K562 (cell line): ENCODE measurements at regions not wholly inside any gene's neighbourhood (a gene's known extent, or its start where the extent isn't known, plus 50 kb on each side); places are given as distances from the start of the nearest gene placed in this dataset.
A peak's percentile ranks its signal among the peaks of the same experiment; 100 is the strongest.

ENCODE experiments used
- ATAC-seq: fragments of 200-7000 bp; cut with Tn5 transposase; 3 replicates; pipeline ENCODE4 v1.9.1; 2020; ENCODE audit warnings: moderate library complexity
- BruUV-seq: library from RNA; stranded (reverse); fragments of 400-500 nt; replicated peaks from 2 replicates; lab custom pipeline; 2021; lab: Mats Ljungman, UMichigan
- CTCF ChIA-PET: fragments of 300-600 bp; formaldehyde crosslinking; extraction: SDS; loops from one replicate; lab custom pipeline; 2021; ENCODE audit warnings: low intra/inter-chr PET ratio; lab: Yijun Ruan, JAX
- POLR2A ChIA-PET: fragments of 300-600, 350-650 bp; sonication (Branson Sonifier 250); formaldehyde crosslinking; extraction: SDS; loops from one replicate; lab custom pipeline; 2021; ENCODE audit warnings: antibody characterized with exemption, inconsistent platforms; lab: Yijun Ruan, JAX
- DNase-seq, 4 experiments: peaks; one replicate each; pipeline versions ENCODE4 v3.0.0 to v3.0.0-alpha.2; 2011 to 2018; ENCODE audit warnings: low spot score in 3 of 4, mixed read lengths in 3 of 4; ENCODE audit errors: extremely low read depth in 1 of 4
- FAIRE-seq: peaks from 2 replicates; lab custom pipeline; 2011; peaks lifted over from hg19 to GRCh38; lab: Jason Lieb, UNC
- H2AFZ ChIP-seq: 2 replicates; pipeline ENCODE4 v1.6.0; 2011; ENCODE audit warnings: low read depth, low read length, control low read depth, inconsistent platforms
- H3K27ac ChIP-seq: fragments of 200-600 bp; 3 replicates; pipeline ENCODE4 v1.8.0; 2011; ENCODE audit warnings: low read depth, mild to moderate bottlenecking, control low read depth, inconsistent platforms, low read length, moderate library complexity, mixed read lengths; ENCODE audit errors: extremely low read depth
- H3K27me3 ChIP-seq, 2 experiments: fragments of 300-600 bp in 1 of 2; 2 replicates in 1 of 2; 3 replicates in 1 of 2; pipeline versions ENCODE4 v1.6.0 to v1.8.0; 2011; ENCODE audit warnings: inconsistent platforms in 2 of 2, low read length in 2 of 2, mild to moderate bottlenecking in 1 of 2, mixed read lengths in 1 of 2, moderate library complexity in 1 of 2; ENCODE audit not compliant: control insufficient read depth in 2 of 2, insufficient read depth in 2 of 2
- H3K36me3 ChIP-seq: fragments of 300-600 bp; 3 replicates; pipeline ENCODE4 v1.8.0; 2011; ENCODE audit warnings: mild to moderate bottlenecking, low read length, inconsistent platforms; ENCODE audit not compliant: control insufficient read depth, insufficient read depth
- H3K4me1 ChIP-seq, 2 experiments: fragments of 200-600 bp in 1 of 2; replicated peaks in 1 of 2; 2 replicates in 1 of 2; 3 replicates in 1 of 2; pipeline versions ENCODE4 v1.5.1 to v1.8.0; 2011; ENCODE audit warnings: inconsistent platforms in 2 of 2, low read length in 2 of 2, mild to moderate bottlenecking in 1 of 2, mixed read lengths in 1 of 2, moderate library complexity in 1 of 2; ENCODE audit not compliant: control insufficient read depth in 2 of 2, insufficient read depth in 2 of 2
- H3K4me2 ChIP-seq: 2 replicates; pipeline ENCODE4 v1.6.1; 2011; ENCODE audit warnings: low read length, control low read depth, inconsistent platforms, mixed read lengths; ENCODE audit not compliant: insufficient read depth
- H3K4me3 ChIP-seq: fragments of 200-600 bp; sonication (generic), shearing (Covaris generic); 2 replicates; pipeline ENCODE4 v1.5.1; 2016; ENCODE audit warnings: control low read depth, inconsistent platforms
- H3K79me2 ChIP-seq: fragments of 200-600 bp; 3 replicates; pipeline ENCODE4 v1.8.0; 2011; ENCODE audit warnings: low read length, inconsistent platforms; ENCODE audit not compliant: control insufficient read depth, insufficient read depth
- H3K9ac ChIP-seq, 2 experiments: 2 replicates each; pipeline versions ENCODE4 v1.6.0 to v1.6.1; 2011; ENCODE audit warnings: low read depth in 2 of 2, low read length in 2 of 2, control low read depth in 1 of 2, inconsistent platforms in 1 of 2, mild to moderate bottlenecking in 1 of 2, mixed read lengths in 1 of 2; ENCODE audit not compliant: insufficient read depth in 1 of 2
- H3K9me1 ChIP-seq: one replicate; pipeline ENCODE4 v1.6.0; 2011; ENCODE audit warnings: inconsistent platforms, mild to moderate bottlenecking, low read length, moderate library complexity; ENCODE audit not compliant: control insufficient read depth, insufficient read depth
- H3K9me3 ChIP-seq: replicated peaks from 2 replicates; pipeline ENCODE4 v1.5.1; 2011; ENCODE audit warnings: low read depth, low read length, inconsistent platforms; ENCODE audit not compliant: control insufficient read depth, insufficient read depth
- H4K20me1 ChIP-seq: replicated peaks from 2 replicates; pipeline ENCODE4 v1.6.1; 2011; ENCODE audit warnings: low read length, inconsistent platforms, mixed read lengths; ENCODE audit not compliant: control insufficient read depth, insufficient read depth
- BRF1 ChIP-seq: IDR thresholded peaks from 3 replicates; pipeline ENCODE4 v1.6.1; 2011; ENCODE audit warnings: borderline replicate concordance, mild to moderate bottlenecking; ENCODE audit not compliant: insufficient read length; ENCODE audit errors: extremely low read depth
- ELF2 ChIP-seq: fragments of 250-450 bp; sonication (Bioruptor Pico); IDR thresholded peaks from 2 replicates; pipeline ENCODE4 v1.5.0; 2021; ENCODE audit warnings: mild to moderate bottlenecking
- MAFG ChIP-seq: fragments of 450-650 bp; conservative IDR thresholded peaks from 2 replicates; pipeline ENCODE4 v1.6.1; 2016; ENCODE audit warnings: missing genetic modification characterization, missing compliant biosample characterization
- MTA1 ChIP-seq: fragments of 450-650 bp; IDR thresholded peaks from 2 replicates; pipeline ENCODE4 v1.6.1; 2017; ENCODE audit warnings: borderline replicate concordance
- ZNF232 ChIP-seq: sonication (generic); formaldehyde crosslinking; IDR thresholded peaks from 2 replicates; pipeline ENCODE4 v1.8.0; 2022; ENCODE audit warnings: mild to moderate bottlenecking, missing genetic modification reagents
- ZNF316 ChIP-seq: fragments of 450-650 bp; IDR thresholded peaks from 2 replicates; pipeline ENCODE4 v1.6.1; 2016
- ZNF75A ChIP-seq: fragments of 450-650 bp; formaldehyde crosslinking; IDR thresholded peaks from 2 replicates; pipeline ENCODE4 v1.4.0; 2020; ENCODE audit warnings: mild to moderate bottlenecking
- WGBS: fragments of 100-300 bp; shearing (Covaris generic); methylation state at CpG from one replicate; pipeline ENCODE4 v1.1.6; 2016; ENCODE audit warnings: low coverage, mixed read lengths; ENCODE audit not compliant: insufficient coverage; ENCODE audit errors: missing lambda C conversion rate; 5-methylcytosine and 5-hydroxymethylcytosine counted together
- in situ Hi-C: fragments of 300-500 bp; cut with MboI; formaldehyde crosslinking; loops from 4 replicates; pipeline ENCODE4 v1.15.0; 2018; ENCODE audit warnings: inconsistent platforms, mixed read lengths
- intact Hi-C: fragments of 100-400 bp; cut with micrococcal nuclease; formaldehyde crosslinking; loops from 2 replicates; pipeline ENCODE4 v1.14.2; 2022
- TF ChIP-seq, protein P1 (sequence below): sonication (generic); formaldehyde crosslinking; IDR thresholded peaks from 2 replicates; pipeline ENCODE4 v1.8.1; 2023; ENCODE audit warnings: mild to moderate bottlenecking, missing genetic modification reagents

DNA sequence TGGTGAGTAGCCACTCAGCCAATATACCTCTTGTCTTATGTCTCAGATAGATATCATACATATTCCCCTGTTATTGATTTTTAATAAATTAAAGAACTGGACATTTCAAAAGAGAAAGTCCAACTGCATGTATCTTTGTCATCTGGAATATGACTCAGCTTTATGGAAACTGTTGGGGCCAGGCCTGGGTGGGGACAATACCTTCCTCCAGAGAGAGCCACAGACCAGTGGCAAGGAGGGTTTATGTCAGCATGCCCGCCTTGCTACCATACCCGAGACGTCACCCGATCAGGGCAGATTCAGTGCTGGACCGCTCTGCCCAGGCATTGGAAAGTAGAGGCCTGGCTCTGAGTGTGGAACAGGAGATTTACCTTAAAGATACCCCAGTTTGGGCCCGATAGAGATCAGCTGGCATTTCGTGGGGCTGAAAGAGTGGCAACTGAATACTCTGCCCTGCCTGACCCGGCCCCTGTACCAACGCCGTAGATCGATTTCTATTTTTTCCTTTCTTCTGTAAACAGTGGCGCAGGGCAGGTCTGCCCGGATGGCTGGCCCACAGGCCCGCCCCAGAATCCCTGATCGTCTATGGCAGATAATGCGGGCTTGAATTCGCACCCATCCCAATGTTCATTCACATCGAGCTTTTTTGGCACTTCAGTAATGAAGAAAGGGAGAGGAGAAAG, 158.6 kb downstream of the SALL1 start:
- H3K9me1 ChIP-seq: no peaks in the 10 kb centered on the region
- in situ Hi-C loops: no loop called here
- no peak for ATAC-seq

DNA sequence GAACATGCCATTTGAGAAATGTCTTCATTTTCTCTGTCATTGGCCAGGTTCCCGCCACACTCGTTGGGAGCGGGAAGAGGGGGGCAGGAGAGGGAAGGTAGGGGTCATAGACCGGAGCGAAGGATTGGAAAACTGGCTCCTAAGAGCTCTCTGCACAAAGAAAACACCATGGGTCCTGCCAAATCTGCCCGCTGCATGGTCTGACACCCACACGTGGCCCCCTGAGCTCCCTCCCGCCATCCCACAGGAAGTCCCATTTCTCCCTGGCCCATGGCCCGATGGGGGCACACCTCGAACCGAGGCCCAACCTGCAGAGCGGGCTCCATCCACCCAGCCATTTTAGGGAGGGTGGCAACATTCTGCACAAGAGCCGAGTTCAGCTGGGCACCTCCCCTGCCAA, 159.6 kb downstream of the SALL1 start:
- no TSS peak for BruUV-seq
- ATAC-seq (no peak), DNase-seq (no peak), FAIRE-seq (no peak)
- WGBS: 3% methylated on average over 11 of the region's 13 CpGs
- in situ Hi-C loops: no loop called here
- Histone ChIP-seq H3K9me1 (no peaks in the 10 kb centered on the region), H3K4me3 (no peak overlapping the region), H3K79me2 (no peaks in the 10 kb centered on the region), H3K36me3 (no peaks in the 10 kb centered on the region), H3K4me2 (no peak overlapping the region), H3K27me3 (peaks cover 0 to 23% of the 10 kb centered on the region in 2 experiments; a peak in 3 of 5 replicates), H2AFZ (no peak overlapping the region), H3K9me3 (no peaks in the 10 kb centered on the region), H3K9ac (no peak overlapping the region), H3K4me1 (no peaks in the 10 kb centered on the region), H3K27ac (no peak overlapping the region), H4K20me1 (no peaks in the 10 kb centered on the region)
- ChIA-PET POLR2A (interaction anchor here (1.0 kb wide), 1 partner anchor 59 kb away, joined by 3 read pairs; no protein-coding TSS in a partner anchor), CTCF (no interaction called here)
- intact Hi-C loops: no loop called here
- TF ChIP-seq, protein P1, sequence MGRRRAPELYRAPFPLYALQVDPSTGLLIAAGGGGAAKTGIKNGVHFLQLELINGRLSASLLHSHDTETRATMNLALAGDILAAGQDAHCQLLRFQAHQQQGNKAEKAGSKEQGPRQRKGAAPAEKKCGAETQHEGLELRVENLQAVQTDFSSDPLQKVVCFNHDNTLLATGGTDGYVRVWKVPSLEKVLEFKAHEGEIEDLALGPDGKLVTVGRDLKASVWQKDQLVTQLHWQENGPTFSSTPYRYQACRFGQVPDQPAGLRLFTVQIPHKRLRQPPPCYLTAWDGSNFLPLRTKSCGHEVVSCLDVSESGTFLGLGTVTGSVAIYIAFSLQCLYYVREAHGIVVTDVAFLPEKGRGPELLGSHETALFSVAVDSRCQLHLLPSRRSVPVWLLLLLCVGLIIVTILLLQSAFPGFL (CRISPR knock-in tag): no peak
- no peak for TF ChIP-seq ZNF316
- TF ChIP-seq ZNF232: no peak
- TF ChIP-seq MTA1: no peak
- TF ChIP-seq ELF2 (CRISPR knock-in tag): no peak

More for the DNA sequence above, 158.6 kb downstream of the SALL1 start:
- no peak for TF ChIP-seq BRF1
- TF ChIP-seq ZNF75A (CRISPR knock-in tag): no peak
- TF ChIP-seq MAFG (tag): peak; percentile 29; the same call in 1 of the 2 replicates
- Histone ChIP-seq H3K4me1 (no peaks in the 10 kb centered on the region), H3K4me2 (no peak overlapping the region), H3K27me3 (peaks cover 0 to 24% of the 10 kb centered on the region in 2 experiments; a peak in 3 of 5 replicates), H3K9me3 (no peaks in the 10 kb centered on the region), H3K9ac (no peak overlapping the region), H3K27ac (no peak overlapping the region), H3K4me3 (no peak overlapping the region), H4K20me1 (no peaks in the 10 kb centered on the region), H3K36me3 (no peaks in the 10 kb centered on the region), H2AFZ (no peak overlapping the region), H3K79me2 (no peaks in the 10 kb centered on the region)
- DNase-seq (no peak), FAIRE-seq (no peak)
- POLR2A ChIA-PET: no interaction called here
- intact Hi-C loops: no loop called here
- BruUV-seq: no TSS peak
- WGBS: 3% methylated on average over 14 of the region's 18 CpGs
- CTCF ChIA-PET: no interaction called here
